Testis (tissue), 2 donors: ENCODE measurements at regions not wholly inside any gene's neighbourhood (a gene's known extent, or its start where the extent isn't known, plus 50 kb on each side); places are given as distances from the start of the nearest gene placed in this dataset.
"Not testable (repeated sequence)": the region's sequence is repeated elsewhere in the genome, so short reads cannot be mapped to it uniquely, and the experiment has no call there.

Experiments
- POLR2A ChIP-seq: fragments of 450-650 bp; IDR thresholded peaks from one replicate; pipeline ENCODE4 v1.6.1; 2017; ENCODE audit warnings: antibody characterized with exemption, mild to moderate bottlenecking, moderate library complexity
- TF ChIP-seq, protein P1 (sequence below), 3 experiments: fragments of 450-650 bp in 2 of 3; fragments of 200-600 bp in 1 of 3; sonication (generic) in 1 of 3; IDR thresholded peaks; one replicate each; pipeline ENCODE4 v1.5.1; 2016 to 2019; ENCODE audit warnings: antibody characterized with exemption in 3 of 3, mild to moderate bottlenecking in 2 of 3, moderate library complexity in 1 of 3

DNA sequence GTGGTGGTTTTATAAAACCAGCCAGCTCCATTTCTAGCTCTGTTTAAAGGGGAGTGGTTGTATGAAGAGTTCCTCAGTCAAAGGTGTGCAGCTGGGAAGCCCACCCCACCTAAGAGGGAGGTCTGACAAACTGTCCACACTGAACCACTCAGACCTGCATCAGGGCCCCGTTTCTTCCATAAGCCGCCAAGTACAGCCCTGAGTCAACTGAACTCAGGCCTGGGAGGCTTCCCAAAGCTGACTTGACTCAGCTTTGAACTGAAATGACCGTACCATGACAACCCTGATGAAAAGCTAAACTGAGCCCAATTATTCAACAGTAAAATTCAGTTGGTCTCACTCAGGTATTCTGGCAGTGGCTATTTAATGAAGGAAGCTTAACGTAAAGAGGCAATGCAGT is 4027.4 kb upstream of the TPTE start:
- TF ChIP-seq, protein P1, sequence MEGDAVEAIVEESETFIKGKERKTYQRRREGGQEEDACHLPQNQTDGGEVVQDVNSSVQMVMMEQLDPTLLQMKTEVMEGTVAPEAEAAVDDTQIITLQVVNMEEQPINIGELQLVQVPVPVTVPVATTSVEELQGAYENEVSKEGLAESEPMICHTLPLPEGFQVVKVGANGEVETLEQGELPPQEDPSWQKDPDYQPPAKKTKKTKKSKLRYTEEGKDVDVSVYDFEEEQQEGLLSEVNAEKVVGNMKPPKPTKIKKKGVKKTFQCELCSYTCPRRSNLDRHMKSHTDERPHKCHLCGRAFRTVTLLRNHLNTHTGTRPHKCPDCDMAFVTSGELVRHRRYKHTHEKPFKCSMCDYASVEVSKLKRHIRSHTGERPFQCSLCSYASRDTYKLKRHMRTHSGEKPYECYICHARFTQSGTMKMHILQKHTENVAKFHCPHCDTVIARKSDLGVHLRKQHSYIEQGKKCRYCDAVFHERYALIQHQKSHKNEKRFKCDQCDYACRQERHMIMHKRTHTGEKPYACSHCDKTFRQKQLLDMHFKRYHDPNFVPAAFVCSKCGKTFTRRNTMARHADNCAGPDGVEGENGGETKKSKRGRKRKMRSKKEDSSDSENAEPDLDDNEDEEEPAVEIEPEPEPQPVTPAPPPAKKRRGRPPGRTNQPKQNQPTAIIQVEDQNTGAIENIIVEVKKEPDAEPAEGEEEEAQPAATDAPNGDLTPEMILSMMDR (IDR thresholded peaks at IDR 0.05), result not testable (repeated sequence)
- TF ChIP-seq POLR2A, result not testable (repeated sequence)
